SU-DHL-6 (cell line): ENCODE measurements at regions not wholly inside any gene's neighbourhood (a gene's known extent, or its start where the extent isn't known, plus 50 kb on each side); places are given as distances from the start of the nearest gene placed in this dataset.
"Not testable (repeated sequence)": the region's sequence is repeated elsewhere in the genome, so short reads cannot be mapped to it uniquely, and the experiment has no call there.

ENCODE experiments used
- H2AFZ ChIP-seq: fragments of 200-600 bp; sonication (generic); 2 replicates; pipeline ENCODE4 v1.6.1; 2014; ENCODE audit warnings: low read depth, mild to moderate bottlenecking, moderate library complexity, mixed read lengths, antibody characterized with exemption, low read length; ENCODE audit not compliant: severe bottlenecking
- H3F3A ChIP-seq: fragments of 200-600 bp; shearing (Covaris generic); 2 replicates; pipeline ENCODE4 v1.6.0; 2016; ENCODE audit warnings: antibody characterized with exemption, mild to moderate bottlenecking; ENCODE audit not compliant: insufficient read depth
- H3K27ac ChIP-seq: fragments of 200-600 bp; sonication (generic); 2 replicates; pipeline ENCODE4 v1.5.1; 2016; ENCODE audit warnings: low read depth, mild to moderate bottlenecking, low read length, moderate library complexity, mixed read lengths
- H3K27me3 ChIP-seq: fragments of 200-600 bp; sonication (generic), shearing (Covaris generic); 2 replicates; pipeline ENCODE4 v1.6.0; 2014; ENCODE audit warnings: mild to moderate bottlenecking, low read length
- H3K36me3 ChIP-seq: fragments of 200-600 bp; sonication (generic); 2 replicates; pipeline ENCODE4 v1.6.1; 2014; ENCODE audit warnings: mild to moderate bottlenecking, low read length, mixed read lengths
- H3K4me2 ChIP-seq: fragments of 300-600, 200-600 bp; shearing (Covaris generic), sonication (generic); 2 replicates; pipeline ENCODE4 v1.6.0; 2014; ENCODE audit warnings: low read length, low read depth, mild to moderate bottlenecking; ENCODE audit not compliant: poor library complexity, severe bottlenecking
- H3K4me3 ChIP-seq: fragments of 200-600 bp; sonication (generic); 2 replicates; pipeline ENCODE4 v1.5.1; 2014; ENCODE audit warnings: antibody characterized with exemption, low read length, mild to moderate bottlenecking, mixed read lengths; ENCODE audit not compliant: insufficient read depth, poor library complexity, severe bottlenecking
- H3K79me2 ChIP-seq: fragments of 200-600 bp; sonication (generic); 2 replicates; pipeline ENCODE4 v1.6.1; 2014; ENCODE audit warnings: mild to moderate bottlenecking, low read length, moderate library complexity; ENCODE audit not compliant: insufficient read depth
- H3K9ac ChIP-seq: fragments of 200-600 bp; sonication (generic); 2 replicates; pipeline ENCODE4 v1.7.0; 2014; ENCODE audit warnings: mild to moderate bottlenecking, low read length
- H3K9me2 ChIP-seq: fragments of 200-600 bp; sonication (generic); replicated peaks from 2 replicates; pipeline ENCODE4 v1.6.1; 2014; ENCODE audit warnings: low read length; ENCODE audit not compliant: insufficient read depth
- H3K9me3 ChIP-seq: fragments of 200-600 bp; sonication (generic); 2 replicates; pipeline ENCODE4 v1.6.1; 2014; ENCODE audit warnings: low read length, mixed read lengths; ENCODE audit not compliant: insufficient read depth
- H4K20me1 ChIP-seq: fragments of 200-600 bp; sonication (generic); 2 replicates; pipeline ENCODE4 v1.6.1; 2014; ENCODE audit warnings: low read depth, mild to moderate bottlenecking, antibody characterized with exemption, low read length, moderate library complexity, mixed read lengths
- EZH2phosphoT487 ChIP-seq: fragments of 200-600 bp; sonication (generic), shearing (Covaris generic); conservative IDR thresholded peaks from 2 replicates; pipeline ENCODE4 v1.6.1; 2018; ENCODE audit warnings: mild to moderate bottlenecking, antibody characterized with exemption, low read length, moderate library complexity, mixed read lengths
- TF ChIP-seq, protein P1 (sequence below): fragments of 200-600 bp; sonication (generic); IDR thresholded peaks from one replicate; pipeline ENCODE4 v1.5.1; 2017; ENCODE audit warnings: antibody characterized with exemption, mild to moderate bottlenecking, low read length, moderate library complexity; ENCODE audit not compliant: insufficient read depth, poor library complexity, severe bottlenecking

DNA sequence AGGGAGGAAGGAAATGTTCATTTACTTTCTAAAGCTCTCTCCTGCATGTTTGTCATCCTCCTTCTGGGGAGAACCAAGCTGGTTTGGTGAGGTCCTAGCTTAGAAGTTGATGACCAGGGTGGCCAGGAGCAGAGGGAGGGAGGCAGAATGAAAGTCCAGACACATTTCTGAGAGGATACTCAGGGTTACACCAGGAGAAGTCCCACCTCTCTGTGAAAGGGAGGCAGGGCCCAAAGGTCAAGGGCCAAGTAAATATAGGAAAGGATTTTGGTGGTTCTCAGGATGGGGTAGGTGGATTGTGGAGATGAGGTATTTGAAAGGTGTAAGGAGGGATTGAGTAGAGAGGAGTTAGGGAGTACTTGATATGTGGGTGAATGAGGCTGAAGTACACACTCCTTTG is 58.0 kb upstream of the FBXO11 start:
- Histone ChIP-seq H3K9me3 (no peaks in the 10 kb centered on the region), H3K79me2 (no peaks in the 10 kb centered on the region), H3K36me3 (no peaks in the 10 kb centered on the region), H3F3A (no peaks in the 10 kb centered on the region), H3K27ac (no peak overlapping the region), H3K27me3 (no peaks in the 10 kb centered on the region), H4K20me1 (no peaks in the 10 kb centered on the region), H3K9me2 (no peaks in the 10 kb centered on the region), H3K4me3 (no peak overlapping the region), H3K4me2 (no peak overlapping the region), H3K9ac (no peak overlapping the region), H2AFZ (no peak overlapping the region)
- no peak for TF ChIP-seq EZH2phosphoT487
- TF ChIP-seq, protein P1, sequence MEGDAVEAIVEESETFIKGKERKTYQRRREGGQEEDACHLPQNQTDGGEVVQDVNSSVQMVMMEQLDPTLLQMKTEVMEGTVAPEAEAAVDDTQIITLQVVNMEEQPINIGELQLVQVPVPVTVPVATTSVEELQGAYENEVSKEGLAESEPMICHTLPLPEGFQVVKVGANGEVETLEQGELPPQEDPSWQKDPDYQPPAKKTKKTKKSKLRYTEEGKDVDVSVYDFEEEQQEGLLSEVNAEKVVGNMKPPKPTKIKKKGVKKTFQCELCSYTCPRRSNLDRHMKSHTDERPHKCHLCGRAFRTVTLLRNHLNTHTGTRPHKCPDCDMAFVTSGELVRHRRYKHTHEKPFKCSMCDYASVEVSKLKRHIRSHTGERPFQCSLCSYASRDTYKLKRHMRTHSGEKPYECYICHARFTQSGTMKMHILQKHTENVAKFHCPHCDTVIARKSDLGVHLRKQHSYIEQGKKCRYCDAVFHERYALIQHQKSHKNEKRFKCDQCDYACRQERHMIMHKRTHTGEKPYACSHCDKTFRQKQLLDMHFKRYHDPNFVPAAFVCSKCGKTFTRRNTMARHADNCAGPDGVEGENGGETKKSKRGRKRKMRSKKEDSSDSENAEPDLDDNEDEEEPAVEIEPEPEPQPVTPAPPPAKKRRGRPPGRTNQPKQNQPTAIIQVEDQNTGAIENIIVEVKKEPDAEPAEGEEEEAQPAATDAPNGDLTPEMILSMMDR: no peak

DNA sequence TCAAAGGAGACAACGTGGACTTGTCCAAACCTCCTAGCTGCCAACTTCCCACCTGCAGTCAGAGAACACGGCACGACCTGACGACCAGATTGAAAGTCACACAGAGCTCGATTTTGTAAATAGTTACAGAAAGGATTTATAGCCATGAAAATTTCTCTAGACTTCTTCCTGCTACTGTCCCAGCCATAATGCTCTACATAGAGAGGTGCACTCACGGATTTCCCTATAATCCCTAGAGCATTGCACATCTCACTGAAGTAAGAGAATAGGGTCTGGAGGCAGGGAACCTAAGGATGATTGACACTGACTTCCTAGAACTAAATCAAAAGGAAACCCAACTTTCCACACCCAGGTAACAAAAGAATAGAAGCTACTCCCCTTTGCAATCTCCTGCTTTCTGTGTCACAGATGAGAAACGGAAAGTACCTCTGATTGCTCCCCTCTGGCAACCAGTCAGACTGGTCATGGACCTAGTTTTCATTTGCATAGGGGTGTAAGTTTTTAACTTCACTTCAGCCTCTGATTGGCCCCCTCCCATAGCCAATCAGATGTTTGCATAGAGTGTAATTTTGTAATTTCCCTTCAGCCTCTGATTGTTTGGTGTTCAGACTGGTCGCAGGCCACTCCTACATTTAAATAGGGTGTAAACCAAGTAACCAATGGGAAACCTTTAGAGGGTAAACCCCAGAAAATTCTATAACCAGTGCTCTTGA is 58.6 kb upstream of the FBXO11 start:
- Histone ChIP-seq H3F3A (no peaks in the 10 kb centered on the region), H3K9ac (no peak overlapping the region), H3K79me2 (no peaks in the 10 kb centered on the region), H3K4me2 (no peak overlapping the region), H3K4me3 (no peak overlapping the region), H3K9me3 (no peaks in the 10 kb centered on the region), H3K27ac (no peak overlapping the region), H3K36me3 (no peaks in the 10 kb centered on the region), H3K9me2 (no peaks in the 10 kb centered on the region), H3K27me3 (no peaks in the 10 kb centered on the region), H2AFZ (no peak overlapping the region), H4K20me1 (no peaks in the 10 kb centered on the region)
- TF ChIP-seq, protein P1: no peak
- TF ChIP-seq EZH2phosphoT487: no peak

DNA sequence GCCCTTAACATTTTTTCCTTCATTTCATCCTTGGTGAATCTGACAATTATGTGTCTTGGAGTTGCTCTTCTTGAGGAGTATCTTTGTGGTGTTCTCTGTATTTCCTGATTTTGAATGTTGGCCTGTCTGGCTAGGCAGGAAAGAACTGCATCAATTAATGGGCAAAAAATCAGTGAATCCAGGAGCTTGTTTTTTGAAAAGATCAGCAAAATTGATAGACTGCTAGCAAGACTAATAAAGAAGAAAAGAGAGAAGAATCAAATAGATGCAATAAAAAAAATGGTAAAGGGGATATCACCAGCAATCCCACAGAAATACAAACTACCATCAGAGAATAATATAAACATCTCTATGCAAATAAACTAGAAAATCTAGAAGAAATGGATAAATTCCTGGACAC is 70.4 kb upstream of the FBXO11 start:
- not testable (repeated sequence) for H3K9me2 ChIP-seq, H3K9ac ChIP-seq, H3K4me2 ChIP-seq, H3K79me2 ChIP-seq, H3K9me3 ChIP-seq, H3K4me3 ChIP-seq, H4K20me1 ChIP-seq, H2AFZ ChIP-seq, H3F3A ChIP-seq, H3K27me3 ChIP-seq, H3K27ac ChIP-seq, H3K36me3 ChIP-seq

DNA sequence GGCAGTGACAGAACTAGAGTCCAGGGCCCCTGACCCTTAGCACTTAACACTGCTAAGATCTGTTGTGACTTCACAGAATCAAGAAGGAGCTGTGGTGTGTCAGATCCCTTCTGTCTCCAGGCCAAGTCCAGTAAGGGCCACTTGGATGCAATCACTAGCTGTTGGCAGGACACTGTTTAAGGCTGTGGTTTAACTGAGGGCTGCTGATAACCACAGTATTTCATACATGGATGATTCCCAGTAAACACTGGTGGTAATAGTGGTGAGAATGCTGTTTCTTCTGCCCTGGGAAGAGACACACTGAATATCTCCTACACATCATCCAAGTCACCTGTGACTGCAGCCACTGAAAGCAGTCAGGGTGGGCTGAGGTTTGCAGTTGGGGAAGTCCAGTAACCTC is 77.7 kb upstream of the FBXO11 start:
- Histone ChIP-seq H3K79me2 (no peaks in the 10 kb centered on the region), H3K9me3 (no peaks in the 10 kb centered on the region), H3K4me3 (no peak overlapping the region), H3K9me2 (no peaks in the 10 kb centered on the region), H3K4me2 (no peak overlapping the region), H3K27me3 (no peaks in the 10 kb centered on the region), H3K36me3 (no peaks in the 10 kb centered on the region), H4K20me1 (no peaks in the 10 kb centered on the region), H3K9ac (no peak overlapping the region), H2AFZ (no peak overlapping the region), H3F3A (no peaks in the 10 kb centered on the region), H3K27ac (no peak overlapping the region)
- TF ChIP-seq, protein P1: no peak
- TF ChIP-seq EZH2phosphoT487: no peak
